SK-N-SH (cell line): ENCODE measurements at regions not wholly inside any gene's neighbourhood (a gene's known extent, or its start where the extent isn't known, plus 50 kb on each side); places are given as distances from the start of the nearest gene placed in this dataset.

Source experiments
- CTCF ChIA-PET: fragments of 300-600, 350-600 bp; formaldehyde crosslinking; extraction: SDS; loops from one replicate; lab custom pipeline; 2021; lab: Yijun Ruan, JAX
- POLR2A ChIA-PET: fragments of 350-600 bp; sonication (Branson Sonifier 250); formaldehyde crosslinking; extraction: SDS; loops from one replicate; lab custom pipeline; 2020; ENCODE audit warnings: antibody characterized with exemption, inconsistent platforms; lab: Yijun Ruan, JAX
- DNase-seq: peaks from one replicate; pipeline ENCODE4 v3.0.0; 2012
- H2AFZ ChIP-seq: fragments of 200-600 bp; sonication (generic); 2 replicates; pipeline ENCODE4 v1.8.1; 2016; ENCODE audit warnings: antibody characterized with exemption, mild to moderate bottlenecking, low read depth
- H3F3A ChIP-seq: fragments of 200-600 bp; sonication (generic); replicated peaks from 2 replicates; pipeline ENCODE3; 2016; ENCODE audit warnings: antibody characterized with exemption, mild to moderate bottlenecking; ENCODE audit not compliant: insufficient read depth
- H3K27ac ChIP-seq, 2 experiments: fragments of 200-500 bp in 1 of 2; fragments of 200-600 bp in 1 of 2; sonication (Bioruptor generic) in 1 of 2; sonication (generic), shearing (Covaris generic) in 1 of 2; 2 replicates each; pipeline versions ENCODE4 v1.5.1 to v1.6.1; 2014 to 2016; ENCODE audit warnings: low read depth in 2 of 2, inconsistent platforms in 1 of 2, low read length in 1 of 2, mild to moderate bottlenecking in 1 of 2, mixed read lengths in 1 of 2
- H3K27me3 ChIP-seq: fragments of 200-600 bp; sonication (generic), shearing (Covaris generic); 2 replicates; pipeline ENCODE4 v1.6.1; 2016; ENCODE audit warnings: mixed run types; ENCODE audit not compliant: insufficient read depth
- H3K36me3 ChIP-seq, 2 experiments: fragments of 200-500 bp in 1 of 2; fragments of 200-600 bp in 1 of 2; sonication (Bioruptor generic) in 1 of 2; sonication (generic) in 1 of 2; replicated peaks in 1 of 2; 2 replicates each; pipeline versions ENCODE3 to v1.5.1; 2014 to 2016; ENCODE audit warnings: low read length in 1 of 2, mild to moderate bottlenecking in 1 of 2; ENCODE audit not compliant: insufficient read depth in 2 of 2, control insufficient read depth in 1 of 2
- H3K4me1 ChIP-seq, 2 experiments: fragments of 200-500 bp in 1 of 2; fragments of 200-600 bp in 1 of 2; sonication (Bioruptor generic) in 1 of 2; sonication (generic), shearing (Covaris generic) in 1 of 2; 2 replicates each; pipeline versions ENCODE4 v1.5.1 to v1.6.1; 2014 to 2016; ENCODE audit warnings: low read depth in 1 of 2, low read length in 1 of 2, mixed run types in 1 of 2; ENCODE audit not compliant: insufficient read depth in 2 of 2, control insufficient read depth in 1 of 2
- H3K4me2 ChIP-seq: fragments of 200-600 bp; sonication (generic), shearing (Covaris generic); 2 replicates; pipeline ENCODE4 v1.6.1; 2017; ENCODE audit warnings: mixed run types
- H3K4me3 ChIP-seq, 2 experiments: fragments of 200-500 bp in 1 of 2; fragments of 200-600 bp in 1 of 2; sonication (Bioruptor generic) in 1 of 2; sonication (generic), shearing (Covaris generic) in 1 of 2; 2 replicates each; pipeline versions ENCODE4 v1.5.1 to v1.8.1; 2014 to 2016; ENCODE audit warnings: low read depth in 2 of 2, inconsistent platforms in 1 of 2, low read length in 1 of 2, mild to moderate bottlenecking in 1 of 2, mixed read lengths in 1 of 2, moderate library complexity in 1 of 2
- H3K79me2 ChIP-seq: fragments of 200-600 bp; sonication (generic); 2 replicates; pipeline ENCODE4 v1.8.1; 2017; ENCODE audit warnings: mild to moderate bottlenecking; ENCODE audit not compliant: insufficient read depth
- H3K9ac ChIP-seq: fragments of 200-600 bp; sonication (generic); 2 replicates; pipeline ENCODE4 v1.6.1; 2017; ENCODE audit warnings: mixed run types
- H3K9me2 ChIP-seq: fragments of 200-600 bp; sonication (generic); 2 replicates; pipeline ENCODE4 v1.6.1; 2017; ENCODE audit warnings: mixed run types
- H3K9me3 ChIP-seq: fragments of 200-600 bp; sonication (generic); 2 replicates; pipeline ENCODE4 v1.6.1; 2017; ENCODE audit warnings: mixed run types, mild to moderate bottlenecking, moderate library complexity
- H4K20me1 ChIP-seq: fragments of 200-600 bp; sonication (generic); 2 replicates; pipeline ENCODE4 v1.6.1; 2017; ENCODE audit warnings: mild to moderate bottlenecking, mixed run types; ENCODE audit not compliant: insufficient read depth
- EZH2phosphoT487 ChIP-seq: fragments of 200-600 bp; sonication (generic); IDR thresholded peaks from 2 replicates; pipeline ENCODE4 v1.6.1; 2017; ENCODE audit warnings: low read depth, mixed run types, mild to moderate bottlenecking, antibody characterized with exemption, moderate library complexity, borderline replicate concordance
- FOSL2 ChIP-seq: IDR thresholded peaks from 2 replicates; pipeline ENCODE4 v1.4.0; 2012; ENCODE audit warnings: low read depth, mild to moderate bottlenecking, moderate library complexity, borderline replicate concordance
- GABPA ChIP-seq: IDR thresholded peaks from 2 replicates; pipeline ENCODE4 v1.4.0; 2012; ENCODE audit warnings: low read depth, mild to moderate bottlenecking
- GATA2 ChIP-seq: sonication (generic); formaldehyde crosslinking; IDR thresholded peaks from 2 replicates; pipeline ENCODE4 v1.5.0; 2020; ENCODE audit warnings: mild to moderate bottlenecking, missing genetic modification reagents
- IRF3 ChIP-seq: fragments of 150-350 bp; IDR thresholded peaks from 2 replicates; pipeline ENCODE4 v1.6.1; 2016; ENCODE audit warnings: mild to moderate bottlenecking, low read depth, low read length
- MAX ChIP-seq: IDR thresholded peaks from 2 replicates; pipeline ENCODE4 v1.4.0; 2012; ENCODE audit warnings: low read depth
- MEF2A ChIP-seq: IDR thresholded peaks from 2 replicates; pipeline ENCODE4 v1.4.0; 2012; ENCODE audit warnings: low read depth, borderline replicate concordance
- NFIC ChIP-seq: IDR thresholded peaks from 2 replicates; pipeline ENCODE4 v1.4.0; 2012; ENCODE audit warnings: borderline replicate concordance
- NRF1 ChIP-seq: IDR thresholded peaks from 2 replicates; pipeline ENCODE4 v1.6.1; 2012; ENCODE audit warnings: low read depth, mild to moderate bottlenecking, low read length
- POLR2AphosphoS5 ChIP-seq: IDR thresholded peaks from 2 replicates; pipeline ENCODE4 v1.6.1; 2012; ENCODE audit warnings: low read depth, low read length
- RAD21 ChIP-seq: IDR thresholded peaks from 2 replicates; pipeline ENCODE4 v1.6.1; 2012; ENCODE audit warnings: mild to moderate bottlenecking, low read length
- RFX5 ChIP-seq: IDR thresholded peaks from 2 replicates; pipeline ENCODE4 v1.6.1; 2012; ENCODE audit warnings: mild to moderate bottlenecking, improper control_type of control experiment, low read length
- RXRA ChIP-seq: IDR thresholded peaks from 2 replicates; pipeline ENCODE4 v1.4.0; 2012; ENCODE audit warnings: low read depth, mild to moderate bottlenecking, borderline replicate concordance
- TAF1 ChIP-seq: IDR thresholded peaks from 2 replicates; pipeline ENCODE4 v1.6.1; 2012; ENCODE audit warnings: low read depth, mild to moderate bottlenecking, low read length, moderate library complexity, borderline replicate concordance
- TCF12 ChIP-seq: IDR thresholded peaks from 2 replicates; pipeline ENCODE4 v1.4.0; 2012
- TEAD4 ChIP-seq: IDR thresholded peaks from 2 replicates; pipeline ENCODE4 v1.4.0; 2012; ENCODE audit warnings: mild to moderate bottlenecking, borderline replicate concordance; ENCODE audit not compliant: insufficient read depth
- USF2 ChIP-seq: fragments of 150-350 bp; IDR thresholded peaks from 2 replicates; pipeline ENCODE4 v1.6.1; 2017; ENCODE audit warnings: antibody characterized with exemption, low read length, low read depth, borderline replicate concordance
- WGBS: methylation state at CpG from one replicate; pipeline ENCODE4 v1.1.6; 2017; ENCODE audit warnings: low lambda C conversion rate; 5-methylcytosine and 5-hydroxymethylcytosine counted together
- TF ChIP-seq, protein P1 (sequence below): IDR thresholded peaks from 2 replicates; pipeline ENCODE4 v1.6.1; 2012; ENCODE audit warnings: mild to moderate bottlenecking, low read depth, low read length, moderate library complexity

- no peaks in the 10 kb centered on the region for H4K20me1 ChIP-seq
- H3K9ac ChIP-seq = no peak overlapping the region
- H3K4me2 ChIP-seq = no peak overlapping the region
- no peaks in the 10 kb centered on the region for H3K9me2 ChIP-seq
- no peaks in the 10 kb centered on the region; the same call in 1 of the 2 replicates for H3K27me3 ChIP-seq
- no peaks in the 10 kb centered on the region; the same call in 1 of the 2 replicates for H3K9me3 ChIP-seq
- 8% methylated on average over 2 of the region's 2 CpGs for WGBS
- no peak overlapping the region for H2AFZ ChIP-seq
- H3K4me3 ChIP-seq = no peak overlapping the region
- ChIA-PET CTCF (no interaction called here), POLR2A (no interaction called here)
- no peaks in the 10 kb centered on the region for H3K36me3 ChIP-seq
- H3K79me2 ChIP-seq = no peaks in the 10 kb centered on the region
- H3K4me1 ChIP-seq = no peaks in the 10 kb centered on the region; a peak in 1 of 4 replicates
- H3F3A ChIP-seq = no peaks in the 10 kb centered on the region
- TF ChIP-seq, protein P1, sequence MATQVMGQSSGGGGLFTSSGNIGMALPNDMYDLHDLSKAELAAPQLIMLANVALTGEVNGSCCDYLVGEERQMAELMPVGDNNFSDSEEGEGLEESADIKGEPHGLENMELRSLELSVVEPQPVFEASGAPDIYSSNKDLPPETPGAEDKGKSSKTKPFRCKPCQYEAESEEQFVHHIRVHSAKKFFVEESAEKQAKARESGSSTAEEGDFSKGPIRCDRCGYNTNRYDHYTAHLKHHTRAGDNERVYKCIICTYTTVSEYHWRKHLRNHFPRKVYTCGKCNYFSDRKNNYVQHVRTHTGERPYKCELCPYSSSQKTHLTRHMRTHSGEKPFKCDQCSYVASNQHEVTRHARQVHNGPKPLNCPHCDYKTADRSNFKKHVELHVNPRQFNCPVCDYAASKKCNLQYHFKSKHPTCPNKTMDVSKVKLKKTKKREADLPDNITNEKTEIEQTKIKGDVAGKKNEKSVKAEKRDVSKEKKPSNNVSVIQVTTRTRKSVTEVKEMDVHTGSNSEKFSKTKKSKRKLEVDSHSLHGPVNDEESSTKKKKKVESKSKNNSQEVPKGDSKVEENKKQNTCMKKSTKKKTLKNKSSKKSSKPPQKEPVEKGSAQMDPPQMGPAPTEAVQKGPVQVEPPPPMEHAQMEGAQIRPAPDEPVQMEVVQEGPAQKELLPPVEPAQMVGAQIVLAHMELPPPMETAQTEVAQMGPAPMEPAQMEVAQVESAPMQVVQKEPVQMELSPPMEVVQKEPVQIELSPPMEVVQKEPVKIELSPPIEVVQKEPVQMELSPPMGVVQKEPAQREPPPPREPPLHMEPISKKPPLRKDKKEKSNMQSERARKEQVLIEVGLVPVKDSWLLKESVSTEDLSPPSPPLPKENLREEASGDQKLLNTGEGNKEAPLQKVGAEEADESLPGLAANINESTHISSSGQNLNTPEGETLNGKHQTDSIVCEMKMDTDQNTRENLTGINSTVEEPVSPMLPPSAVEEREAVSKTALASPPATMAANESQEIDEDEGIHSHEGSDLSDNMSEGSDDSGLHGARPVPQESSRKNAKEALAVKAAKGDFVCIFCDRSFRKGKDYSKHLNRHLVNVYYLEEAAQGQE = no peak
- no peak for TF ChIP-seq MAX
- TF ChIP-seq FOSL2 = no peak
- TF ChIP-seq TCF12 = no peak
- H3K27ac ChIP-seq = no peak overlapping the region
- no peak for DNase-seq
Measured at GRCh38 chr21:34263629-34264028, 100.2 kb upstream of the KCNE2 start.

- ChIA-PET POLR2A (no interaction called here), CTCF (interaction anchor here (0.8 to 1.4 kb wide), 2 partner anchors 82 to 96 kb away, joined by 3 to 5 read pairs; no protein-coding TSS in a partner anchor)
- no peaks in the 10 kb centered on the region for H3F3A ChIP-seq
- no peaks in the 10 kb centered on the region; the same call in 1 of the 2 replicates for H3K9me3 ChIP-seq
- no peak overlapping the region for H2AFZ ChIP-seq
- no peak overlapping the region for H3K4me3 ChIP-seq
- 14% methylated on average over 1 of the region's 1 CpG for WGBS
- no peak overlapping the region for H3K4me2 ChIP-seq
- no peaks in the 10 kb centered on the region for H3K4me1 ChIP-seq
- no peaks in the 10 kb centered on the region; the same call in 1 of the 2 replicates for H3K27me3 ChIP-seq
- H3K27ac ChIP-seq = no peak overlapping the region
- no peak overlapping the region for H3K9ac ChIP-seq
- no peaks in the 10 kb centered on the region for H3K36me3 ChIP-seq
- H4K20me1 ChIP-seq = no peaks in the 10 kb centered on the region
- no peak for DNase-seq
- no peaks in the 10 kb centered on the region for H3K9me2 ChIP-seq
- H3K79me2 ChIP-seq = no peaks in the 10 kb centered on the region
- TF ChIP-seq RAD21 (no peak), FOSL2 (no peak), GATA2 (CRISPR knock-in tag) (no peak), MEF2A (no peak), GABPA (no peak), USF2 (no peak), TEAD4 (no peak), IRF3 (no peak), RFX5 (no peak), TCF12 (no peak), EZH2phosphoT487 (no peak), NRF1 (no peak), RXRA (no peak), TAF1 (no peak), NFIC (no peak), POLR2AphosphoS5 (no peak)
- TF ChIP-seq, protein P1 = no peak
Measured at GRCh38 chr21:34266351-34266750, 97.5 kb upstream of the KCNE2 start.
